IMR-90 (cell line): ENCODE measurements at regions not wholly inside any gene's neighbourhood (a gene's known extent, or its start where the extent isn't known, plus 50 kb on each side); places are given as distances from the start of the nearest gene placed in this dataset.
"Not testable (repeated sequence)": the region's sequence is repeated elsewhere in the genome, so short reads cannot be mapped to it uniquely, and the experiment has no call there.

ENCODE experiments used
- ATAC-seq: fragments of 200-7000 bp; cut with Tn5 transposase; 2 replicates; pipeline ENCODE4 v1.9.1; 2020; ENCODE audit warnings: low read depth, mild to moderate bottlenecking, moderate library complexity
- BruUV-seq: library from RNA; stranded (reverse); fragments of 400-500 nt; replicated peaks from 2 replicates; lab custom pipeline; 2021; lab: Mats Ljungman, UMichigan
- CTCF ChIA-PET: fragments of 300-600 bp; formaldehyde crosslinking; extraction: SDS; loops from one replicate; lab custom pipeline; 2021; ENCODE audit warnings: antibody characterized with exemption; lab: Yijun Ruan, JAX
- POLR2A ChIA-PET: fragments of 300-600 bp; sonication (Branson Sonifier 250); formaldehyde crosslinking; loops from one replicate; lab custom pipeline; 2022; ENCODE audit warnings: antibody characterized with exemption; ENCODE audit not compliant: unreplicated experiment; lab: Charles Lee
- DNase-seq: peaks from one replicate; pipeline ENCODE4 v3.0.0; 2013
- H2AFZ ChIP-seq: replicated peaks from 2 replicates; pipeline ENCODE3; 2013; ENCODE audit warnings: low read length, mild to moderate bottlenecking; ENCODE audit not compliant: poor library complexity
- H2AK5ac ChIP-seq: 2 replicates; pipeline ENCODE4 v1.6.1; 2013; ENCODE audit warnings: low read depth, low read length, inconsistent platforms
- H2AK9ac ChIP-seq: replicated peaks from 2 replicates; pipeline ENCODE3; 2013; ENCODE audit warnings: mild to moderate bottlenecking, low read depth, low read length, moderate library complexity; ENCODE audit not compliant: poor library complexity
- H2BK120ac ChIP-seq: 2 replicates; pipeline ENCODE4 v1.6.1; 2013; ENCODE audit warnings: low read depth, low read length, inconsistent platforms
- H2BK15ac ChIP-seq: 3 replicates; pipeline ENCODE4 v1.6.1; 2013; ENCODE audit warnings: low read depth, low read length, inconsistent platforms
- H2BK20ac ChIP-seq: 2 replicates; pipeline ENCODE4 v1.6.1; 2013; ENCODE audit warnings: low read depth, mild to moderate bottlenecking, inconsistent platforms, low read length, moderate library complexity
- H2BK5ac ChIP-seq: 2 replicates; pipeline ENCODE4 v1.6.1; 2013; ENCODE audit warnings: mild to moderate bottlenecking, low read depth, low read length, inconsistent platforms; ENCODE audit not compliant: poor library complexity, severe bottlenecking
- H3K14ac ChIP-seq: replicated peaks from 2 replicates; pipeline ENCODE4 v1.6.1; 2013; ENCODE audit warnings: low read depth, low read length, inconsistent platforms
- H3K18ac ChIP-seq: 2 replicates; pipeline ENCODE4 v1.6.1; 2013; ENCODE audit warnings: low read depth, low read length, control low read depth
- H3K23ac ChIP-seq: 2 replicates; pipeline ENCODE4 v1.6.1; 2013; ENCODE audit warnings: low read depth, low read length, inconsistent platforms
- H3K27ac ChIP-seq: 2 replicates; pipeline ENCODE4 v1.5.1; 2013; ENCODE audit warnings: mild to moderate bottlenecking, control low read depth, low read length; ENCODE audit not compliant: insufficient read depth
- H3K27me3 ChIP-seq: 2 replicates; pipeline ENCODE4 v1.6.1; 2013; ENCODE audit warnings: low read length; ENCODE audit not compliant: control insufficient read depth, insufficient read depth
- H3K36me3 ChIP-seq: 2 replicates; pipeline ENCODE4 v1.6.1; 2013; ENCODE audit warnings: low read length, mixed read lengths; ENCODE audit not compliant: control insufficient read depth, insufficient read depth
- H3K4ac ChIP-seq: 2 replicates; pipeline ENCODE4 v1.6.1; 2013; ENCODE audit warnings: low read depth, low read length, inconsistent platforms
- H3K4me1 ChIP-seq: 2 replicates; pipeline ENCODE4 v1.6.1; 2013; ENCODE audit warnings: low read length, mixed read lengths; ENCODE audit not compliant: control insufficient read depth, insufficient read depth
- H3K4me2 ChIP-seq: 2 replicates; pipeline ENCODE4 v1.6.1; 2013; ENCODE audit warnings: low read depth, mild to moderate bottlenecking, control low read depth, low read length, moderate library complexity
- H3K4me3 ChIP-seq: 2 replicates; pipeline ENCODE4 v1.5.1; 2013; ENCODE audit warnings: low read depth, mild to moderate bottlenecking, control low read depth, low read length, moderate library complexity; ENCODE audit not compliant: insufficient read depth
- H3K56ac ChIP-seq: 2 replicates; pipeline ENCODE4 v1.6.1; 2013; ENCODE audit warnings: low read length, inconsistent platforms; ENCODE audit not compliant: insufficient read depth; ENCODE audit errors: extremely low read depth
- H3K79me1 ChIP-seq, 2 experiments: 2 replicates each; pipeline ENCODE4 v1.6.1; 2013; ENCODE audit warnings: low read length in 2 of 2, inconsistent platforms in 1 of 2, low read depth in 1 of 2
- H3K9ac ChIP-seq: 2 replicates; pipeline ENCODE4 v1.6.1; 2013; ENCODE audit warnings: low read depth, low read length, control low read depth
- H3K9me1 ChIP-seq: 2 replicates; pipeline ENCODE4 v1.6.1; 2013; ENCODE audit warnings: low read length, inconsistent platforms; ENCODE audit not compliant: insufficient read depth
- H3K9me3 ChIP-seq: 2 replicates; pipeline ENCODE4 v1.6.1; 2013; ENCODE audit warnings: low read length; ENCODE audit not compliant: control insufficient read depth, insufficient read depth
- H4K20me1 ChIP-seq: 2 replicates; pipeline ENCODE4 v1.6.1; 2013; ENCODE audit warnings: low read length, inconsistent platforms; ENCODE audit not compliant: insufficient read depth
- H4K5ac ChIP-seq: 2 replicates; pipeline ENCODE4 v1.6.1; 2013; ENCODE audit warnings: mild to moderate bottlenecking, low read depth, low read length, control low read depth
- H4K8ac ChIP-seq, 2 experiments: 2 replicates each; pipeline ENCODE4 v1.6.1; 2013; ENCODE audit warnings: low read depth in 2 of 2, low read length in 2 of 2, control low read depth in 1 of 2, inconsistent platforms in 1 of 2
- H4K91ac ChIP-seq: 2 replicates; pipeline ENCODE4 v1.6.1; 2013; ENCODE audit warnings: low read depth, low read length, inconsistent platforms; ENCODE audit not compliant: insufficient read depth
- WGBS, 2 experiments: methylation state at CpG; one replicate each; pipeline versions ENCODE4 v1.1.5 to v1.1.7; 2013; ENCODE audit warnings: missing lambda C conversion rate in 2 of 2; ENCODE audit not compliant: insufficient read length in 1 of 2; ENCODE audit errors: extremely low coverage in 2 of 2; 5-methylcytosine and 5-hydroxymethylcytosine counted together
- dilution Hi-C: fragments of 300-500 bp; cut with HindIII; formaldehyde crosslinking; loops from one replicate; pipeline ENCODE4 v1.14.3; 2018; ENCODE audit warnings: low sequenced_read_pairs; ENCODE audit not compliant: unreplicated experiment
- in situ Hi-C: fragments of 300-500 bp; cut with MboI; formaldehyde crosslinking; loops from 3 replicates; pipeline ENCODE4 v1.14.3; 2019; ENCODE audit warnings: low sequenced_read_pairs, inconsistent platforms, mixed read lengths
- intact Hi-C: fragments of 100-400 bp; cut with micrococcal nuclease; formaldehyde crosslinking; loops from 2 replicates; pipeline ENCODE4 v1.10.0; 2022

GRCh38 chr11:67940440-67940839, 63.5 kb downstream of the UNC93B1 start:
- ATAC-seq, H3K9me3 ChIP-seq, H2AFZ ChIP-seq, in situ Hi-C loops, H3K4me1 ChIP-seq, H3K27ac ChIP-seq, H4K5ac ChIP-seq, H3K56ac ChIP-seq, H3K9me1 ChIP-seq, intact Hi-C loops, H2AK9ac ChIP-seq, H3K14ac ChIP-seq, H2BK120ac ChIP-seq, DNase-seq, H4K91ac ChIP-seq, H3K79me1 ChIP-seq, H3K4ac ChIP-seq, H4K8ac ChIP-seq, H3K9ac ChIP-seq, POLR2A ChIA-PET, H2BK20ac ChIP-seq, CTCF ChIA-PET, H3K18ac ChIP-seq, H3K36me3 ChIP-seq, H3K4me3 ChIP-seq, dilution Hi-C loops, H2BK5ac ChIP-seq, BruUV-seq, H2AK5ac ChIP-seq, H2BK15ac ChIP-seq, H3K27me3 ChIP-seq, H3K4me2 ChIP-seq, H3K23ac ChIP-seq, H4K20me1 ChIP-seq: not testable (repeated sequence)
- WGBS, 2 experiments = no CpG with 5 or more reads among the region's 2 CpGs

- H4K20me1 ChIP-seq, DNase-seq, BruUV-seq, H3K14ac ChIP-seq, H2AFZ ChIP-seq, H3K23ac ChIP-seq, intact Hi-C loops, H3K9ac ChIP-seq, in situ Hi-C loops, H3K9me1 ChIP-seq, H2BK20ac ChIP-seq, H3K4ac ChIP-seq, H3K18ac ChIP-seq, H3K4me3 ChIP-seq, H3K27me3 ChIP-seq, H4K5ac ChIP-seq, CTCF ChIA-PET, H2AK5ac ChIP-seq, H2BK120ac ChIP-seq, H2AK9ac ChIP-seq, H4K8ac ChIP-seq, H3K36me3 ChIP-seq, H3K9me3 ChIP-seq, H4K91ac ChIP-seq, H3K4me2 ChIP-seq, H3K56ac ChIP-seq, H2BK15ac ChIP-seq, POLR2A ChIA-PET, H3K79me1 ChIP-seq, ATAC-seq, H2BK5ac ChIP-seq, H3K4me1 ChIP-seq, dilution Hi-C loops, H3K27ac ChIP-seq: not testable (repeated sequence)
- no CpG with 5 or more reads among the region's 4 CpGs for WGBS, 2 experiments
Observed at GRCh38 chr11:67938964-67939363, 64.9 kb downstream of the UNC93B1 start.
